ENCODE measurements at regions not wholly inside any gene's neighbourhood (a gene's known extent, or its start where the extent isn't known, plus 50 kb on each side); places are given as distances from the start of the nearest gene placed in this dataset.
"Not testable (repeated sequence)": the region's sequence is repeated elsewhere in the genome, so short reads cannot be mapped to it uniquely, and the experiment has no call there.

DNA sequence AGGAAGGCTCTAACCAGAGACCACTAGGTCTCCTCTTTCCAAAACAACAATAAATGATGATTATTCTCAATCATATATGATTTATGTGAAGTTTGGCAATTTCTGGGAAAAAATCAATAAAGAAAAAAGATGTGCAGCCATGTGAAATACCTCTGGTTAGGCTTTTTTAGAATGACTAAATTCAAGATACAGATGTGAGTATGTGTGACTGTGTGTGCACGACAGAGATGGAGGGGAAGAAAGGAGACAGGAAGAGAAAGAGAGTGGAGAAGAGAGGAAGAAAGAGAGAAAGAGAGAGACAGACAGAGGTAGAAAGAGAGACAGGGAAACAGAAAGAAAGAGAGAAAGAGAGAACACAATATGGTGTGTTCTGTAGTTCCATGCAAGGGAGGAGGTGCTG lies 558.6 kb upstream of the CDH5 start:
- DNase-seq (ENCODE audit: low read depth) = no peak

DNA sequence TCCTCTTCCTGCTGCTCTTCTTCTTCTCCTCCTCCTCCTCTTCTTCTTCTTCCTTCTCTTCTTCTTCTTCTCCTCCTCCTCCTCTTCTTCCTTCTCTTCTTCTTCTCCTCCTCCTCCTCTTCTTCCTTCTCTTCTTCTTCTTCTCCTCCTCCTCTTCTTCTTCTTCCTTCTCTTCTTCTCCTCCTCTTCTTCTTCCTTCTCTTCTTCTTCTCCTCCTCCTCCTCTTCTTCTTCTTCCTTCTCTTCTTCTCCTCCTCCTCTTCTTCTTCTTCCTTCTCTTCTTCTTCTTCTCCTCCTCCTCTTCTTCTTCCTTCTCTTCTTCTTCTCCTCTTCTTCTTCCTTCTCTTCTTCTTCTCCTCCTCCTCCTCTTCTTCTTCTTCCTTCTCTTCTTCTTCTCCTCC lies 560.8 kb upstream of the CDH5 start:
- DNase-seq (ENCODE audit: low read depth) = not testable (repeated sequence)

DNA sequence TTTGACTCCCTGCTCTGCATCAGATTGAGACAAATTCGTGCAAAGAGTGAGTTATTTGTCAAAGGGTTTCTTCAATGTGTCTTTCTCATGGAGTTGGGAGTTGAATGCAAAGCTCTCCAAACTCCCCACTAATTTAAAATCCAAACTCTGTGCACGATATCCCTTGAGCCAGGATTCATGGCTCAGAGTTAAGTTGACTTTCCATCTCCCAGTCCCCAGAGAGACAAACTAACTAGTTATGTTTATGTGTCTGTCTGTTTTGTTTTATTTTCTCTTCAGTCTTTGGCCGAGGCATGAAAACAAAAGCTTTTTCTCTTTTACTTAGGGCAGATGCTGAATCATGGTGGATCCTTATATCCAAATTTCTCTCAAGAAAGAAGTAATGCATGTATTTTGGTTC lies 570.0 kb upstream of the CDH5 start:
- DNase-seq (ENCODE audit: low read depth) = no peak

DNA sequence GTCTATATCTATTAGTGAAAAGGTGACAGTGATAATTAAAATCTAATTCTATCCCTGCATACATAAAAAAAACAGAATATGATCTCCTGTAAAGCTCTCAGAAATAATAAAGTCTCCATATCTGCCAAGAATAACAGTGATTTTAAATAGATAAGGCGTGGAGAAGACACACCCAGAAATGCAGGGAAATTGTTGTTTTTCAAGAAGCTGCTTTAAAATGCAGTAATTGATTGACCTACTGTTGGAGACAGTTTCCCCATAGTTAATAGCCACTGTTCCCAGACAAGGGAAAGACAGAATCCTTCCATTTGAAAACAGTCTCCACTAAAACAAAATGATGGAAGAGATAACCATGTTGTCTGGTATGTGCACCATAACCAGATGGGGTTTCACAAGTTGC lies 571.5 kb upstream of the CDH5 start:
- no peak for DNase-seq (ENCODE audit: low read depth)

DNA sequence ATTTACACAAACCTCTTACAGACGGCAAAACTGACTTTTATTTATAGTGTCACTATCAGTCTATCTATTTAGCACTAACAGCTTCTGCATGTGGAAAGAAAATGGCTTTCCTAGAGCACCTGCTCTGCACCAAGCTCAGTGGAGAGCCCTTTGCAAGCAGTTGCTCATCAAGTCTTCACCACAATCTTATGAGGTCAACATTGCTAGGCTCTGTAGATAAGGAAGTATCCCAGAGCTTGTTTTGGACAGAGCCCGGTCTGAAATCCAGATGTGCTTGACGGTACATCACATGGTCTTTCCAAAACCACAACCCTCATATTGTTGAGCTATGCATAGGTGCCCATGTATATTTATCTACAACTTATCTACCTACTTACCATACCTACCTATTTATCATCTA lies 572.7 kb upstream of the CDH5 start:
- DNase-seq (ENCODE audit: low read depth) = no peak

DNA sequence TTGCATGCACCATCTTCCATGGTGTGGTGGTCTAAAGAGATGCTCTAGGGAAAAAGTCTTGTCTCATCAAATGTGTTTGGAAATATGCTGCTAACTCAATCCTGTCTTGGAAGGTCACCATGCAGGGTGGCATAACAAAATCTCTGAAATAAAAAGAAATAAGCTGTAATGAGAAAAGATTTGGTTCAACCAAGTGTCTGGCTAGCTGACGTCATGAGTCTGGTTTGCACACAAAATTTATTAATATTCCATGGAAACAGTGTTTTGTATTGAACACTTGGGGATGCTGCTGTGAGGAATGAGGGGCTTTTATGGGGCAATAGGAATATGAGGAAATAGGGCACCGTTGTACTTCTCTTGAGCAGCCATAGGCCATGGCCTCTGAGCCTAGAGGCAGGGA lies 575.7 kb upstream of the CDH5 start:
- DNase-seq (ENCODE audit: low read depth) = no peak

DNA sequence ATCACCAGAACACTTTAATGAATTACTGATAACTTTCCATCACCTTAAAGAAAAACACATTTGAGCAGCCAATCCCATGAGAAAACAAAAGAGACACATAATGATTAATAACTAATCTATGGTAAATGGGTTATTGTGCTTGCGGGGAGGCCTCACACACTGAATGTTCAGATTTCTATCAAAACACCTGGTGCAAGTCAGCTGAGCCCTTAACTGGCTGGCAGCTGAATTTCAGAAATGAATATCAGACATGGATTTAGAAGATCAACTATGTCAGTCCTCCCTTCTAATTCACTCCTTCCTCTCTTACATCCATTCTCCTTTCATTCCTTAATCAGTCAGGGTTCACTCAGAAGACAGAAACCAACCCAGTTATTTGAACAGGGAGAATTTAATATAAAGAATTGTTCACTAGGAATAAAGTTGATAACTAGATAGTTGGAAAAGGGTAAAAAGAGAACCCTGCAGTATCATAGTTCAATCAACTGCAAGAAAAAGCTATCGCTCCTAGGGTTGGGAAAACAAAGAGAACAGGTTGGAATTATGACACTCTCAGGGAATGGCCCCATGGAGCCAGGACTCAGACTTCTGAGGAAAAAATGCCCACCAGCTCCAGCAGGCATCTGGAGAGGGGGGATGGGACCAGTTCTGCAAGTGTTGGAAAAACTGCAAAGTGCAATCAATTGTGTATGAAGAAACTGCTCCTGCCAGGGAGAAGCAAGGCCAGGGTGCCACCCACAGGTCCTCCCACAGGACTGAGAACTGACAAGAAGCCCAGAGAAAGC lies 577.1 kb upstream of the CDH5 start:
- no peak for DNase-seq (ENCODE audit: low read depth)

DNA sequence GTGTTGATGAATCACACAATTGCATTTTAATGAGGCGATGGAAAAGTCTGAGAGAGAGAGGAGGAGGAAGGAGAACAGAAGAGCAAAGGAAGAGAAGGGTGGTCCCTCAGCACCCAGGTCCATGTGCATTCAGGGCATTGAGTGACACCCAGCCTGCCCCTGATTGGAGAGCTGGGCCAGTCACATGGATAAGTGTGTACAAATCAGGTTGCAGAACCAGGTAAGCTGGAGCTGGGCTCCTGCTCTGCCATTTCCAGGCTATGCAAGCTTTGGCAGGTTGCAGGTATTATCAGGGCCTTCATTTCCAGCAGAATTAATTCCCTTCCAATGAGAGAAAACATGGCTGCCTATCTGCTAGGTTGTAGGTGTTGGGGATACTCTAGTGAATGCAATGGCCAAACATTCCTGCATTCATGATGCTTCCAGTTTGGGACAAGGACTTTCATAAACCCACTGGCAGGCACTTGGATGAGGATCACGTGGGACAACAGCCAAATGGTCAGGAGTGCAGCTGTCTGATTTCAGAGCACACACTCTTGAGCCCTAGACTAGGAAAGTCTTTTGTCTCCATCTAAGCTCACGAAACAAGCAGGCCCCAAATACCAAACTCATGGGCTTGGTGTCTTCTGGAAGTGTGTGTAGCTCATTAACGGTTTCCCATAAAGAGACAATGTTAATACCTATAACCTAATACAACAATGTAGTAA lies 577.9 kb upstream of the CDH5 start:
- DNase-seq (ENCODE audit: low read depth) = no peak

DNA sequence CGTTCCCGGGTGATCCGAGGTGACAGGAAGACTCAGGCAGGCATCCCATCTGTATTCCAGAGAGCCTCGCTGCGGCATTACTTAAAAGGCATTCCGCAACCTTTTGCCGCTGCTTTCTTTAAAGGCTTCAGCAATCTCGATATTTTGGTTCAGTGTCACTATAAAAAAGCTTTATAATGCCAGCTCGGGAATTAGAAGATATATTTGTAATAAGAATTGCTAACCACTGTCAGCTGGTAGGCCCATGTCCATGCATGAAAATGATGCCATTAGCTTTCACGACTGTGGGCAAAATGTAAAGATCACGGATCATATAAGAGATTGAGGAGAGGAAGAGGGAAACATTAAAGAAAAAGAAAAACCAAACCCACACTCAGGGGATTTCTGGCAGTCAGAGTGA lies 578.6 kb upstream of the CDH5 start:
- no peak for DNase-seq (ENCODE audit: low read depth)

DNA sequence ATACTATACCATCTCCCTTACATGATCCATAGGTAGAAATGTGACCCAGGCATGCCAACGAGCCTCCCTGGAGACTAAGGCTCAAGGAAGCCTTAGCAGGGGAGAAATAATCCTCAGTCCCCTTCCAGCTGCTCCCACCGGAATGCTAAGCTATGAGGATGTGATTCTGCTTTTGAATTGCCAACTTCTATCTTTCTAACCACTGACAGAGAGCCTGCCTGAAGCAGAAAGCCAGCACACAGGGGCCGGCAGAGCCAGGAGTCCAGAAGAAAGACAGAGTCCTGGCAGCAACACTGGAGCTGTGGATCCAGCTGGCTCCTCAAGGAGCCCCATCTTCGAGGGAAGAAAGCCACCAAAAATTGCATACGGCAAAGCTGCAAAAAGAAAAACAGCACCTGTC lies 579.6 kb upstream of the CDH5 start:
- no peak for DNase-seq (ENCODE audit: low read depth)

DNA sequence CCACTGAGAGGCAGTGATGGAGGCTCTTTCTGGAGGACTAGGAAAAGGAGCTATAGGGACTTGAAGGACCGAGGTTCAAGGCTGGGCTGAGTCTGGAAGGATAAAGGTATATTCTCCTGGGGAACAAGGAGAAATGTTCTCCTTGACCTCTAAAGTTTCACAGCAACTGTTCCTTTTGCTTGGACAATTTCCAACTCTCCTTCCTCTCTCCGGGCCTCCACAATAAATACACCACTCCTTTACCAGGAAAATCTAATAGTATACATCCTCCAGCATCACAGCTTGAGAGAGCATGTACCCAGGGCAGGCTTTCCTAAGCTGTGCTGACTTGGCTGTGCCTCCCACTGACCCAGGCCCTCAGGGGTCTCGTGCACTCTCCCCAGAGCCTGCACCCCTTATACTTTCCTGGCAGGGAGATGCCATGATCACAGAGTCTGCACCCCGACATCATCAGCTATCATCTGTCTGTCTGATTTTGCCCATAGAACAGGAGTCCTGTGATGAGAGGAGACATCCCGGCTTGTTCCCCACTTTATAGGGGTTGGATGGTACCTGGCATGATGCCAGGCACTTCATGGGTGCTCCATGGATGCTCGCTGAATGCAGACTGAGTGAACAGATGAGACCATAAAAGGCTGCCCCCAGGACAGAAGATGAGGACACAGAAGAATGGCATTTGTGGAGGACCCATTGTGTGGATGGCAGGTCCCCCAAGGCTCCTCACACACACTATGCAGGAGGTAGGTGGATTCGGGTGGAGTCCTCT lies 582.6 kb upstream of the CDH5 start:
- DNase-seq (ENCODE audit: low read depth) = no peak

DNA sequence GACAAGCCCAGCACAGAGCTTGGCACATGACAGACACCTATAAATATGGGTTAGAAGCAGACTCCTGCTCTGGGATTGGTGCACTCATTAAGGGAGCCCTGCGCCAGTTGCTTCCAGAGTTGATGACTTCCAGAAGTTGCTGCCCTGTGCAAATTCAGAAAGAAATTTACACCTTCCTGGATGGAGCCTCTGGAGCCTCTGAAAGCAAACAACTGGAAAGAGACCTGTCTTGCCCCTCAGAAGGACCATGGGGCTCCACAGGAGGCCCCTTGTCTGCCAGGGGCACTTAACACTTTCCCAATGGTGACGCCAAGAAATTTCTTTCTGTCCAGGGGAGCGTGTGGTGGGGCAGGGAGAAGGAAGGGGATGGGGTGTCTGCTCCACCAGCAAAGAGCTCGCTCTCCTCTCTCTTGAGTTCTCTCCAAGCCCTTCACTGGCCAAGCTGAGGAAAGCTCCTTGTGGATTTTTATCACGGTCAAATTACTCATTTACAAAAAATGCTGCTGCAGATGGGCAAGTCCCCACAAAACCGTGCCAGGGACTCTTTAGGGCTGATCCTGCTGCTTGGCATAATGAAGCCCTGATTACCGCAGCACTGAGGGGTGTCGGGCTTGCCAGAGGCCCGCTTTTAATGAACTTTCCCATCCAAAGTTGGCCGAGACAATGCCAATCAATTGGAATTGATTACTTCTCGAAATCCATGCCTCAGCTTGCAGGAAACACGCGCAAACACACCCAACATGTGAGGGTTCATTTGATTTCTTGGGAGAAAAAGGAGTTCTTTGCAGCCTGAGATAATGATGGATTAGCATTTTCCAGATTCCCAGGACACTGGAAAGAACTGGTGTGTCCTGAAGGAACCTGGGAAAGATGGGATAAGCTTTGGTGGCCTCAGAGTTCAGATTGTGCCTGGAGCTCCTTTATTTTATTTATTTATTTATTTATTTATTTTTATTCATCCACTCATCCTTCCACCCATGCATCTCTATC lies 583.6 kb upstream of the CDH5 start:
- peak; percentile 46 for DNase-seq (ENCODE audit: low read depth)

DNA sequence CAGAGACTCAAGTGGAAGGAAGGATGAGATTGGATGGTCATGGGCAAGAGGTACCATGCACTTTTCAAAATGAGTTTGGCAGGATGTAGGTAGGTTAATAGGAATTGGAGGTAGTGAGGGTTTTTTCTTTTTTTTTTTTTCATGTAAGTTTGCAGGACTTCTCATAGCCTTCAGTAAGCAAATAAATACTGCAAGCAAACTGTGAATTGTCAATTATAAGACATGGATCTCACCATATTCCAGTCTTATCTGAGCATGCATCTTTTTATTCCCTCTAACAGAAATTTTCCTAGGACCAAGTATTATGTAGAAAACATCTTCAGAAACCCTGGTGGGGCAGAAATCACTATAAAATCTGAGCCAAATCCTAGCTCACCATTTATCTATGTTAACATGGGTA lies 584.6 kb upstream of the CDH5 start:
- DNase-seq (ENCODE audit: low read depth) = no peak

DNA sequence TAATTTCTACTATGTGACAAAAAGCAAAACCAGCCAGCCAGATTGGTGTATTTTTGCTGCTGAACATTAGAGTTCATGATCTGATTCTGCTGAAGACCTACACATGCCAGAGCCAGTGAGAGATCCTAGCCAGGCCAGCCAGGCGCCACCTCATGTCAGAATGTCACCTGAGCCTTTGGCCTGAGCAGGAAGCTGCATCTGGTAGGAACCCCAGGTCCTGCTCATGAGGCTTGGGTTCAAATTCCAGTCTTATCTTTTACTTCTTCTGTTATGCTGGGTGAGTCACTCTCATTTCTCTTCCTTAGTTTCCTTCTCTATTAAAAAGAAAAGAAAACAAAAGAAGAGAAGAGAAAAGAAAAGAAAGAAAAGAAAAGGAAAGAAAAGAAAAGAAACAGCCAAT lies 585.1 kb upstream of the CDH5 start:
- DNase-seq (ENCODE audit: low read depth) = no peak

DNA sequence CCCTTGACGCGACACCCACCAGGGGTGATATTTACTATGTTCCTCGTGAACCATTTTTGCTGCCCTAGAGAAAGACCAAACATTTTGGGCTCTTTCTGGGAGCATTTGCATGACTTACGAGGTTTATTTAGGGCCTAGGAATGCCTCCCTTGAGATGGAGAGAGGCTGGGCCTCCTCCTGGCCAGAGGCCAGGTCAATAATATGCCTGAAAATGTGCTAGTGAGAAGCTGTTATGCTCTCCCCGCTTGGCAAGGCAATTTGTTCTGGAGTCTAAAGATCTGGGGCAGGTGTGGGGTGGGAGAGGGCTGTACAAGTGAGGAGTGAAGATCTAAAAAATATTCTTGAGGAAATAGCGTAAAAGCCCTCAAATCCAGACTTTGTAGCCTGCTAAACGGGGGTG lies 587.3 kb upstream of the CDH5 start:
- no peak for DNase-seq (ENCODE audit: low read depth)

DNA sequence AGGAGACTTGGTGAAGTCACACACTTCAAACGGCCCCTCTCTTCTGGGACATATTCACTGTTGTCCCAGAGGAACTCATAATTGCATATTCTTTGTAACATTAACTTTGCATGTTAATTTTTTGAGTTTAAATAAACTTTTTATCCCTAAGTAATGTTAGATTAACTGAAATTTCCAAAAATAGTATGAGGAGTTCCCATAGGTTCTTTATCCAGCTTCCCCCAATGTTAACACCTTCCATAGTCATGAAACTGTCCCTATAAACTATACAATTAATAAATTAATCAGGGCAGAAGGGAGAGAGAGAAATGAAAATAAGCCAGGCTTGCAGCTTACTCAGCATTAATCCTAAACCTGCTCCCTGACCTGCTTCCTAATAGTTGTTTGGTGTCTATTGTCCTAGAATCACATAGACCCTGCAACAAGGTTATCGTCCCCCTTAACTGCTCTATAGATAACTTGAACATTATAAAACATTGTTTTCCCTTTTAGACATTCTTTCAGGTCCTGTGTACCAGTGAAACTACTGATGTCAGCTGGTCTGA lies 589.8 kb upstream of the CDH5 start:
- DNase-seq (ENCODE audit: low read depth) = no peak

DNA sequence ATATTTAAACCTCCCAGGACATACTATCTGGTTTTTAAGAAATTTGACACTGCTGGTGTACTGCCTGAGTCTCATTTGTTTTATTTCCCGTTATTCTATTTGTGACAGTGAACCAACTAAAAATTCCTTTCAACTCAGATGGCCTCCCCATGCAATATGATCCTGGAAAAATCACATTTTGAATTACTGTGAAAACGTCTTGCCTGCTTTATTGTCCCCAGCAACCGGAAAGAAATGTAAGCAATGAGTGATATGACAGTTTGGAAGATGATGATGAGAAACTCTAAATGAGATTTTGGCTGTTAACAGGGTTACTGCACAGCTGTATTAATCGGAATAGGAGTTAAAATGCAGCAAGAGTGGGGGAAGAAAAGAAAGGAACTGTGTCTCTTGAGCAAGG lies 590.7 kb upstream of the CDH5 start:
- no peak for DNase-seq (ENCODE audit: low read depth)

DNA sequence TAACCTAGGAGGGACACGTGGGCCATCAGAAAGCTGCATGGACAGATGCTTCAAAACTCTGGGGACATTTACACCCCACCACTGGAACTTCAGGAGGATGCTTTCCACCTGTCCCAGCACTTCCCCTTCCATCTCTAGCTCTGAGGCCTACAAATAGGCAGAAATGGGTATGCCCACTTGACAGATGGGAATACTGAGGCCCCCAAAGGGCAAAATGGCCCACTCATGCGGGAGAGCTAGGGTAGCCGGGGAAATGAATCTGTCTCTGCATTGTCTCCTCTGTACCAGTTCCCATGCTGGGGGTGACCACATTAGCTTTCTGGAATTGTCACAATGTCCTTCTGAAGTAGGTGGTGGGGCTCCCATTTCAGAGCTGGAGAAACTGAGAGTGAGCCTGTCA lies 592.1 kb upstream of the CDH5 start:
- no peak for DNase-seq (ENCODE audit: low read depth)

DNA sequence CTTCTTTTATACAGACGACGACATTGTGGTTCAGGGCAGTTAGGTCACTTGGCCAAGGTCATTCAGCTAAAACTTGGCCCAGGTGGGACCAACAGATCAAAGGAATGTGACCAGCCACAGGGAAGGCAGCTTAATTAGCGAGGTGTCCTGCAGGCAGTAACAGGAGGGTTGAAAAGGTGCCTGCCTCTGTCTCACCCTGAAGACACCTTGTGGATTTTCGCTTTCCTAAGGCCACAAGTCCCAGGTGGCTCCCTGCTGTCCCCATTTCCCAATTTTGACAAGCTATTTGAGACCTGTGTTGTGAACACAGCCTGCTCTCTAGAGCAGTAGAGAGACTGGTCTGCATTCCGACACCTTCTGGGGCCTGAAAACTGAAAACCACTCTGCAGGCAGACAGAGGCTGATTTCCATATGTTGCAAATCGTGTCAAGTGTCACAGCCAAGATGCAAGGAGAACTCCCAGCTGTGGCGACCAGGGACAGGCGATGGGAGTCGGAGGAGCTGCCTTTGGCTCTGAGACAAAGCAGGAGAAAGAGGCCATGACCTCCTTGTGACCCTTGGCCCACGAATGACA lies 593.1 kb upstream of the CDH5 start:
- DNase-seq (ENCODE audit: low read depth) = no peak

DNA sequence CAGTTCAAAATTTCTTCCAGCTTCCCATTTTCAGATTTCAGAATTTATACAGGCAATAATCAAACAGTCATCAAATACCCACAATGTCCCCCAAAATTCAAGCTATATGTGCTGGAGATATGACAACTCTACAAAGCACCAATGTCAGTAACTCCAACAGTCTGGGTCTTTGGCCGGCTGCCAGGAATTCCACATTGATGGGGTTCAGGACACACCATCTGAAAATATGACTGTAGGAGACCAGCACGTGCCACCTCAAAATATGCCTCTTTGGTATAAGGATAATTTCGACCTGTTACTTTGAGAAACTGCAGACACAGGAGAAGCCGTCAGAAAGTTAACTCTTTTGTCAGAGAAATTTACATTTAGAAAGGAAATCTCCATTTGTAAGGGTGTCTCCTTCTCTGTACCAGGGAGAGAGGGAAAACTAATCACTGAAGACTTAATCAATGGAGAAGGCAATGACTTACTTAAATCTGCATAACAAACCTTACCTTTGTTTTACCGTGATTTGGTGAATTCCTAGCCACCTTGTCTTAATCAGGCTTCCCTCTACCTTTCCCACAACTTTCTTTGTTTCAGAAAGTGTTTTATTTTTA lies 594.3 kb upstream of the CDH5 start:
- no peak for DNase-seq (ENCODE audit: low read depth)

DNA sequence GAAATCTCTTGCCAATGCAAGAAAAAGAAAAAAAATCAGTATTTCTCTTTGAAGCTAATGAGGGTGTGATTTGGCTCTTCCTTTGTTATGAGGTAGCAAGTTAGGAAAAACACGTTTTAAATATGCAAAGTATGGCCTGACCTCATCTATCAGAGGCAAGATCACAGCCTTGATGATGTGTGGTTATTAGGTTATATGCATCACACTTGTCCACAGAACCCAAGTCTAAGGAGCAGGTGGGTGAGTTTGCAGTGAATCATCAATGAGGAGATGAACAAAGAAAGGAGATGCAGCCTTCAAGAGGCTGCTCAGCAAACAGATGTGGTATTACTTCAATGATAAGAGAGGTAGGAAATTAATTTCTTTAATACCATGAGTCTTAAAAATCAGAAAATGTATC lies 594.8 kb upstream of the CDH5 start:
- no peak for DNase-seq (ENCODE audit: low read depth)
